ENCODE measurements at regions not wholly inside any gene's neighbourhood (a gene's known extent, or its start where the extent isn't known, plus 50 kb on each side); places are given as distances from the start of the nearest gene placed in this dataset.

DNA sequence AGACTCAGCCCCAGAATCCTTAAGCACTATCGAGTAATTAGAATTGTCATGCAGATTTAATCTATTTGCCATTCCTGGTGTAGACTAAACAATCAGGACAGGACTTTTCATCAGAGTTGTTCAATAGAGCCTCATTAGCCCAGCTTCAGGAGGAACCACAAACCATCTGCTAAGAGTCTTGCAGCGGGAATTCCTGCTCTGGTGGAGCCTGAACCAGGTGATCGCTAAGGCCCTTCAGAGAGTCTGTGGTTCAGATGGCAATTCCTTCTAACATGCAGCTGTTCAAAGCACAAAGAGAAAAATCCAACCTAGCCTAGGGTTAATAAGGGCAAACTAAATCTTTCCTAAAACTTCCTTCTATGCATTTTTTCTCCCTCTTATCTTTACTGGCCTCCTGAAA lies 119.1 kb upstream of the CPEB2 start:
- TF ChIP-seq, protein P1, sequence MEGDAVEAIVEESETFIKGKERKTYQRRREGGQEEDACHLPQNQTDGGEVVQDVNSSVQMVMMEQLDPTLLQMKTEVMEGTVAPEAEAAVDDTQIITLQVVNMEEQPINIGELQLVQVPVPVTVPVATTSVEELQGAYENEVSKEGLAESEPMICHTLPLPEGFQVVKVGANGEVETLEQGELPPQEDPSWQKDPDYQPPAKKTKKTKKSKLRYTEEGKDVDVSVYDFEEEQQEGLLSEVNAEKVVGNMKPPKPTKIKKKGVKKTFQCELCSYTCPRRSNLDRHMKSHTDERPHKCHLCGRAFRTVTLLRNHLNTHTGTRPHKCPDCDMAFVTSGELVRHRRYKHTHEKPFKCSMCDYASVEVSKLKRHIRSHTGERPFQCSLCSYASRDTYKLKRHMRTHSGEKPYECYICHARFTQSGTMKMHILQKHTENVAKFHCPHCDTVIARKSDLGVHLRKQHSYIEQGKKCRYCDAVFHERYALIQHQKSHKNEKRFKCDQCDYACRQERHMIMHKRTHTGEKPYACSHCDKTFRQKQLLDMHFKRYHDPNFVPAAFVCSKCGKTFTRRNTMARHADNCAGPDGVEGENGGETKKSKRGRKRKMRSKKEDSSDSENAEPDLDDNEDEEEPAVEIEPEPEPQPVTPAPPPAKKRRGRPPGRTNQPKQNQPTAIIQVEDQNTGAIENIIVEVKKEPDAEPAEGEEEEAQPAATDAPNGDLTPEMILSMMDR (IDR thresholded peaks at IDR 0.05): no peak
- no peak for ATAC-seq (ENCODE audit: low FRiP score)
- no peak for DNase-seq (ENCODE audit: low spot score)

DNA sequence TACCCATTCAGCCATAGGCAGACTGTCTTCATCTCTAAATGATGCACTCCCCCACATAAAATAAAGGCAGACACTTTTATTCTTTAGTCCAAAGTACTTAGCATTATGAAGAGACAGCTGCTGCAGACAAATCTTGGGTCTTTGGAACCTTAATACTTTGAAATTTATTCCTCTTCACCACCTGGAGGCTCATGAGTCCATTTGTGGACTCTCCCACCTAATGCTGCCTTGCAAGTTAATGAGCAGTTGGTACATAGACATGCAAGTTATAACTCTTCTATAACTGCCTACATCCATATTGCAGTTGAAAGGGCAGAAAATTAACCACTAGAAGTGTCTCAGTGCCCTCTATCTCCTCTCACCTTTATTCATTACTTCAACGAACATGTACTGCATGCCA lies 118.6 kb upstream of the CPEB2 start:
- DNase-seq (ENCODE audit: low spot score) (no peak), ATAC-seq (ENCODE audit: low FRiP score) (no peak)
- TF ChIP-seq, protein P1 (IDR thresholded peaks at IDR 0.05): no peak

DNA sequence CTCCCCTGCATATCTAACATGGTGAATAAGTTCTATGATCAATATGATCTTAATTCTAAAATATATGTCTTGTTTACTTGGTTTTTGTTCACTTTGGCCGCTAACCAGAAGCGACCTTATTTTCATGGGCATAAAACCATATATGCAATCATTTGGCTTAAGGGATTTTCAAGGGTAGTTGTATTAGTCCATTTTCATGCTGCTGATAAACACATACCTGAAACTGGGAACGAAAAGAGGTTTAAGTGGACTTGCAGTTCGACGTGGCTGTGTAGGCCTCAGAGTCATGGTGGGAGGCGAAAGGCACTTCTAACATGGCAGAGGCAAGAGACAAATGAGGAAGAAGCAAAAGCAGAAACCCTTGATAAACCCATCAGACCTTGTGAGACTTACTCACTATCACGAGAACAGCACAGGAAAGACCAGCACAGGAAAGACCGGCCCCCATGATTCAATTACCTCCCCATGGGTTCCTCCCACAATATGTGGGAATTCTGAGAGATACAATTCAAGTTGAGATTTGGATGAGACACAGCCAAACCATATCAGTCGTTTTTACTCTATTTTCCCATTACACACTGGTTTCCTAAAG lies 114.3 kb upstream of the CPEB2 start:
- TF ChIP-seq, protein P1 (IDR thresholded peaks at IDR 0.05): no peak
- no peak for ATAC-seq (ENCODE audit: low FRiP score)
- DNase-seq (ENCODE audit: low spot score): no peak

DNA sequence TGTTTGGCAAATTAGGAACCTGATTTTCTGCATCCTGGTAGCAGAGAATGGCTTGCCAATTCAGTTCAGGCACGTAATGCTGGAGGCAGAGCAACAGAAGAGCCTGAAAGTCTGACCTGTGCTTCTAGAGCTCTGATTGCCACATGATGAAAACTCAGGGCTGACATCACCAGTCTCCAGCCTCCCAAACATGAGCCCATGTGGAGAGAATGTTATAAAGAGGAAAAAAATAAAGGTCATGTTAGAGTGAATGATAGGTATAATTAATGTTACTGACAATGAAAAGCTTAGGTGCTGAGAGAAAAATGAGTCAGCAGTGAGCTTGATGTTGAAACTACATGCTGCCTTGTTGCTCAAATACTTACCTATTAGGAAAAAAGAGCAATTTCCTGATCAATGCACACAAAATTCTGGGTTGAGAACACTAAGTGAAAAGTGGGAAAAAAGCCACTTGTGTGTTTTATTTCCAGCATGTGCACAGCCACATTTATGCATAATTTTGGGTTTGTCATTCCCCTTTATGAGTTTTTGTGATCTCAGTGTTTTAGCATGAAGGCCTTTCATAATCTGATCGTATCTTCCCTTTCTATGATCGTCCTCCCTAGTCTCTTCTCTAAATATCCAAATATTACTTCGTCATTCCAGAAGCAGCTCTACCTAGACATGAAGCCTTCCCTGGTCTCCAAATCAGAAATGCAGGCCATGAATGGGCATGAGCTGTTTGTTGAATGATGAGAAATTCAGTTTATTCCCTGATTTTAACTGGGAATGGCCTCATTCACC lies 113.3 kb upstream of the CPEB2 start:
- TF ChIP-seq, protein P1 (IDR thresholded peaks at IDR 0.05): no peak
- ATAC-seq (ENCODE audit: low FRiP score) (peak; percentile 83), DNase-seq (ENCODE audit: low spot score) (no peak)

DNA sequence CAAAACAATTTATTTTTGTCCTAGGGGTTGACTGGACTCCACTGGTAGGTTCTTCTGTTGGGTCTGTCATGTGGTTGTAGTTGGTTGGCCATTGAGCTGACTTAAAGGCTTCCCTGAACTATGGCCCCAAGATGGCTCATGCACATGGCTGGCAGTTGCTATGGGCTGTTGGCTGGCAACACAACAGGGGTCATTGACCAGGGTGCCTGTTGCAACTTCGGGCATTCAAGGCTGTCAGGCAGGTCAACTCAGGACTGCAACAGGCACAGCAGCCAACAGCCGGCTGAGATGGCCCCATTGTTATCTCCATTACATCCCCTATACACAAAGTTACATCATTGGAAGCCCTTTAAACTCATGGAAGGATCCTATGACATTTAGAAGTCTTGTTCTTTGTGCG lies 109.7 kb upstream of the CPEB2 start:
- ATAC-seq (ENCODE audit: low FRiP score) (no peak), DNase-seq (ENCODE audit: low spot score) (no peak)
- TF ChIP-seq, protein P1 (IDR thresholded peaks at IDR 0.05): no peak

DNA sequence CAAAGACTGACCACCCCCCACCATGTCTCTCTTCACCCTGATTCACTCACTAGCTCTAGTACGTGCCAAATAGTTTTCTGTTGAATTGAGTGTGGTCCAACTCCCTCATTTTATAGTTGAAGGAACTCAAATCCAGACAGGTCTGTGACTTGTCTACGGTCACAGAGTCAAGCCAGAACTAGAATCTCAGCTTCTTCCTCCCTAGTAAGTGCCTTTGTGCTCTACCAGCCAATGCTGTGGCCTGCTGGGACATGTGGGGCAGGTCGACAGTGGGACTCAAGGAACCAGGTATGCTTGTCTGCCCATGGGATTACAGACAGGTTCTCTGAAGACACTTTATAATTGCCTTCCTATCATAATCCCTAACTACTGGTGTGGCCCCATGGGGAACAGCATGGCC lies 108.6 kb upstream of the CPEB2 start:
- ATAC-seq (ENCODE audit: low FRiP score) (no peak), DNase-seq (ENCODE audit: low spot score) (no peak)
- TF ChIP-seq, protein P1 (IDR thresholded peaks at IDR 0.05): no peak
